GM18505 (cell line): ENCODE measurements at regions not wholly inside any gene's neighbourhood (a gene's known extent, or its start where the extent isn't known, plus 50 kb on each side); places are given as distances from the start of the nearest gene placed in this dataset.

Experiments used
- ATAC-seq: cut with Tn5 transposase; IDR thresholded peaks from one replicate; pipeline ENCODE4 v1.9.1; 2021; ENCODE audit not compliant: unreplicated experiment
- POLR2A ChIP-seq: IDR thresholded peaks from 4 replicates; pipeline ENCODE4 v1.6.1; 2011; ENCODE audit warnings: borderline replicate concordance; ENCODE audit not compliant: insufficient read depth, insufficient read length; ENCODE audit errors: extremely low read depth

DNA sequence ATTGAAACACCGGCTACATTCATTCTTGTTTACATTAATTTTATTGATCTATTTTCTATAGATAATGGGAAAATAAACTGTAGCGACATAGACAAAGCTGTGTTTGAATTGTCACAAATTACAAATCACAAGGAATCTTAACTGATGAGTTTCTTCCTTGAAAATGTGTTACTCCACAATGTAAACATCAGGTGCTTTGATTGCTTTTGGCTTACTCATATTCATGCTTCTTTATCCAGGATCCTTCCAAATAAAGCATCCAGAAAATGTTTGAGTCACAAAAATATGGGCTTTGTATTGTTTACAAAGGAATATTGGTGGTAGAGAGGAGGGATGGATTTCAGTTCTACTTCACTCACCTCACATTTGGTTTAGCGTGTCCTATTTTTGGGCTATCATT, 64.0 kb downstream of the BMP2 start:
- ATAC-seq: no peak
- no peak for TF ChIP-seq POLR2A

DNA sequence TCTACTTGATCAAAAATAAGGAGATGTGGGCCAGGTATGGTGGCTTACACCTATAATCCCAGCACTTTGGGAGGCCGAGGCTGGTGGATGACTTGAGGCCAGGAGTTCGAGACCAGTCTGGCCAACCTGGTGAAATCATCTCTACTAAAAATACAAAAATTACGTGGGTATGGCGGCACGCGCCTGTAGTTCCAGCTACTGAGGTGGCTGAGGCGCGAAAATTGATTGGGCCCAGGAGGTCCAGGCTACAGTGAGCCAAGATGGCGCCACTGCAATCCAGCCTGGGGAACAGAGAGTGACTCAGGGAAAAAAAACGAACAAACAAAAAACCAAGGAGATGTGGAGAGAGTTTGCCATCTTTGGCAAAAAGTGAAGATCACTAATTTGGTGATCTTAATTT, 65.3 kb downstream of the BMP2 start:
- no peak for ATAC-seq
- TF ChIP-seq POLR2A: no peak

DNA sequence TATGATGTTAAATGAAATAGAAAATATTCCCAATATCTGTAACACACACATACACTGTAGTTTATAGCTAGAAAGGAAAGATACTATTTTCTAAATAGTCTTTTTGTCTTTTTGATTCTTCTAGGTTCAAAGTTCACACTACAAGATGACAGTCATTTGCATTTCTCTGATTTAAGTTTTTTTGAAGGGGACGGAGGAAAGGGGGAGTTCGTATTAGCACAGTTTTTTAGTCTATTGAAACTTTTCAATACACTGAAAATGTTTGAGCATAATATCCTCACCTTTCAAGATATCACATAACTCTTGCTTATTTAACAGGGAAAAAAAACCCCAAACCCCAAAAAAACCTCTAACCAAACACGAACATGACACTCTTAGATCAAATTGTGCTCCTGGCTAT, 68.1 kb downstream of the BMP2 start:
- TF ChIP-seq POLR2A: no peak
- ATAC-seq: no peak

DNA sequence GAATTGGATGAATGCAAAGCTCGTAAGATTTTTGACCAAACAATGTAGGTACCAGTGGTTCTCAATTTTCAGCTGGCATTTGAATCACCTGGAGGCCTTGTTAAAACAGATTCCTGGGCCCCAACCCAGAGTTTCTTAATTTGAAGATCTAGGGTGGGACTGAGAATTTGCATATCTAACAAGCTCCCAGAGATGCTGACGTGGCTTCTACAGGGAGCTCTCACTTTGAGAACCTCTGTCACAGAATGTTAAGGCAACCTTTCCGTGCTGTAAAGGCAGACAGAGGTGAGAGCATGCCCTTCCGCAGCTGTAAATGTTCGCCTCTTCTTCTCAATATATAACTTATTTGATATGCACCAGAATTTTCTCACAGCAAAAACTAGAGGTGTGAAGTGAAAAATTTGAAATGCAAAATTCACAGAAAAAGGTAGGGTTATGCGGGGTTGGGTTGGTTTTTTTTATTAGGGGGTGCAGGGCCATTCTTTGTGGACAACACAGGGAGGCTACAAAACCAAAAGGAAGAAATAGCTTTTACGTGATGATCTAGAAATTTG, 69.4 kb downstream of the BMP2 start:
- no peak for ATAC-seq
- no peak for TF ChIP-seq POLR2A

DNA sequence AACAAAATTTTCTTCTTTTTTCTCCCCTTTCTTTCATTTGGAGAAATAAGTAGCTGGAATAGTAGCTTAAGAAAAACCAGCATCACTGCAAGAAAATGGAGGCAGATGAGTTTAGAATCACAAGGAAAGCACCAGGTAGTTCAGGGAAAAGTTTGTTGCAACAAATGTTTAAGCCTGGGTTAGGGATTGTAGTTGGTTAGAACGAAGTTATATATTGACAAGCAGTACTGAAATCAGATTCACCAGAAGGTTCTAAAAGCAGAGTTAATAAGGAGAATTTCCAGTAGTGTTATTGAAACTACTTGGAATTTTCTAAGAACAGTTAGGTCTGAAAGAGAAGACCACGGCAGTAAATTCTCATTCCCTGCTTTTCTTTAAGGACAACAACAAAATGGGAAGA, 70.2 kb downstream of the BMP2 start:
- no peak for TF ChIP-seq POLR2A
- ATAC-seq: no peak

DNA sequence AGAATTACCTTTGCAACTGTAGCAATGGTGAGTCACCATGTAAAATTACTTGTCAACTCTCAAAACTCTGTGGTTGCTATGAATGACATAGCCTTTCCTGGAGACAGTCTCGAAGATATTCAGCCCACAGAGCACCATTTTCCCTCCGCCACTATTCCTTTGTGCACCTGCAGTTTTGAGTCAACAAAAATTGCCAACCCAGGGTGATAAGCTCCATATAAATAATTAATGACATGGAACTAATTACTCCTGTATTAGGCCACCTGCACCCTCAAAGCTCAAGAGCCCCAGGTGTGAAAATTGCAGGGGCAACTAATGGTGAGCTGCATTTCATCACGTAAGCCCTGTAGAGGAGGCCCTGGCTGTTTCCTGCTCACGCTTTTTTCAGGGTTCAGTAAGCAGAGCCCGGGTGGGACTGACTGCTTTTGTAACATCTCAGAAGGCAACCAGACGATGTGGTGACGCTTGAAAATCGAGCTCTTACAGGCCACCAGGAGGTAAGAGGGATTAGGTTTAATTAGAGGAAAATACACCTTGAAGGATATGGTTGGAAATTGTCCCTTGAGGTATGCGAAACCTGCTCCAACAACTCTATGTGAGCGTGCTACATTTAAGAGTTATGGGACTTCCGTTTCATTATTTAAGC, 70.8 kb downstream of the BMP2 start:
- no peak for TF ChIP-seq POLR2A
- ATAC-seq: no peak

DNA sequence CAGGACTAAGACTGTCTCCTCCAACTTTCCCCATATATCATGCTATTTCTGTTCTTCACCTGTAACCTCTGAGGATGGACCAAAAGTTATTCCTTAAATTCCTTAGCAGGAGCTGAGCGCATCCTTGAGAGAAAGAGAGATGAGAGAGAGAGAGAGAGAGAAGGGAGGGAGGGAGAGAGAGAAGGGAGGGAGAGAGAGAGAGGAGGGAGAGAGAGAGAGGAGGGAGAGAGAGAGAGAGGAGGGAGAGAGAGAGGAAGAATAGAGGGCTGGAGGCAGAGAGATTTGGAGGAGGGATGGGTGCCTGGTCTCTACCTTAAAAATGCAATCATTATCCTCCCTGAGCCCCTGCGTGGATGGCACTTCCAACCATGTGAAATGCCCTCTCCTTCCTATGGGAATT, 73.6 kb downstream of the BMP2 start:
- no peak for TF ChIP-seq POLR2A

DNA sequence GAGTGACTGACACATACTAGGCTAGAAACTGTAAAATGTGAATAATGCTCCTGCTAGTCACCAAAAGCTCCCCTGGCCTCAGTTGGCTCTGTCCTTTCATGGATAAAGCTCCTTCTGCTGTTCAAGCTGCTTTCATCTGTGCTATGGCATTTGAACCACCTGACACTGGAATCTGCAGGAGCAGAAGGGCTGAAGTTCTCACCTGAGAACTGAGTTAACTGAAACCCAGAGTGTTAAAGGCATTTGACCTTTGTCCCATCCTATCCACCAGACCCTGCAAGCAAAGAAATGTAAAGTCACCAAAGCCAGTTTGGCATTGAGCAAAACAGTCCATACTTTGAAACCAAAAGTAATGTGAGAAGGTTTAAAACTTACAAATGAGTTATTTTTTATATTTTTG, 77.7 kb downstream of the BMP2 start:
- TF ChIP-seq POLR2A: no peak
- no peak for ATAC-seq

More for the DNA sequence above, 73.6 kb downstream of the BMP2 start:
- ATAC-seq: no peak

DNA sequence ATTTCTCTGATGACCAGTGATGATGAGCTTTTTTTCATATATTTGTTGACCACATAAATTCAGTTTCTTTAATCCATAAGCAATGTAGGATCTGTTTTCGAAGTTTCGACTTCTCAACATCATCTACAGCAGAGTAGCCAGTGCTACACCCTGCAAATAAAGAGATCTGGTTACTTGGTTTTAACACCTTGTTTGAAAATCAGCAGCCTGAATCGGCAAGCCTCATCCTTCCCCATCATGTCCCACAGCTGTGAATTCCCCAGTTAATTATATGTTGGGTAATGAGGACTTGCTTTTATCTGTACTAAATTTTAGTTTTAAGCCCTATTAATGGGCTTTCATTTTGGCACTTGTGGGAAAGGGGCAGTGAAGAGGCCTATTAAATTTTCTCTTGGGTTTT, 80.6 kb downstream of the BMP2 start:
- ATAC-seq: no peak
- no peak for TF ChIP-seq POLR2A

DNA sequence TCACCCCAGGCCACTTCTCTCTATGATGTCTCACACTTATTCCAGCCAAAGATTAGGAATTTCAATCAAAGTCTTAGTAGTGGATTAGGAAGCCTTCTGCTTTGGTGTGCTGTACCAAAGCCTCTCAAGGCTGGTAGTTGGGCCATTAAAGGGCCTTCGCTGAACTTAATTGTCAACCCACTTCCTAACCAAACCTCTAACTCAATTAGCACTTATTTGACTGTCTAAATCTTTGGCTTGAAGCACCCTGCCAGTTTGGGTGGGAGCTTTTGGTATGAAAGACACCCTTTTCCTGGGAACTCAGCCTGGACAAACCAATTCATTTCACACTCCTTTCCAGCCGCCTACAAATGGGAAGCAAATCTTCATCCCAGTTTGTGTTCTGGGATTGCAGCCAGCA, 81.5 kb downstream of the BMP2 start:
- no peak for TF ChIP-seq POLR2A
- ATAC-seq: no peak

DNA sequence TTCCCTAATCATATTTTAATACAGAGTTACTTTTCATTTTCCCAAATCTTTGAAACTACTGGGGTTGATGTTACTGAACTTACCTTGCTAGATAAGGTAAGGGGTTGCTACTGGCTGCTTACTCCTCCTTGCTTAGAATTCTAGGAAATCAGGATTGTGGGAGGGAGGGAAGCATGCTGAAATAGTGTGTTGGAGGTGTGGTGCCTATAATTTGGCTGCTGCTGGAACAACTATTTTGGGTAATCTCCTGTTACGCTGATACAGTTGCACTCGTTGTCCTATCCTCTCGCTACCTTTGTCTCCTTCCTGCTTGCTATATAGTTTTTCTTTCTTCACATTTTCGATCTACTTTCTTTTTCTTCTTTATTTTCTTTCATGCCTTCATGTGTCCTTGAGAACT, 83.7 kb downstream of the BMP2 start:
- no peak for TF ChIP-seq POLR2A

DNA sequence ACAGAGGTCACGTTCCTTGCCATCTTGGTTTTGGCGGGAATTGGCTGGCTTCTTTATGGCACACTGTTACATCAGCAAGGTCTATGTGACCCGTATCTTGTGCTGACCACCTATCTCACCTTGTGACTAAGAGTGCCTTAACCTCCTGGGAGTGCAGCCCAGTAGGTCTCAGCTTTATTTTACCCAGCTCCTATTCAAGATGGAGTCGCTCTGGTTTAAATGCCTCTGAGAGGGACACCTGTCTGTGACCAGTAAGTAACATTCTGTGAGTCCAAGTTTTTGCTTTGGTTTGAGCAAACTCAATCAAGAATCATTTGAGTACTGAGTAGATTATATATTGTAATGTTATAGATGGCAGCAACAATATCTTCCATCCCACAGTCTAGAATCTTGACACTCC, 85.0 kb downstream of the BMP2 start:
- ATAC-seq: no peak
- no peak for TF ChIP-seq POLR2A

More for the DNA sequence above, 83.7 kb downstream of the BMP2 start:
- ATAC-seq: no peak

DNA sequence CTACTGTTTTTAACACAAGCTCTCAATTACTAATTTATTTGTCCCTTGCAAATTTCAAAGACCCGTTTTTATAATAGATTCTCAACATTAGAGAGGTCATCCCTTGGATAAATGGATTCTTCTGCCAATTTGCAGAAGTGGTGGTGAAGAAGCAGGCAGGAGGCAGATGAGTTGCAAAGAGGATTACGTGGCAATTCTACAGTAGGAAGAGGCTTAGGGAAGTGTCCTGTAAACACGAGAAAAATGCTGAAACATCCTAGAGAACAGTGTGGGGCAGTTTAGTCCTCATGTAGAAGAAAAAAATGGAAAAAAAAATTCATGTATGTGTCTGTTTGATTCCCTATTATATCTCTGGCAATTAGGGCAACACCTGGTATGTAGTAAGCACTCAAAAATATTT, 87.6 kb downstream of the BMP2 start:
- no peak for TF ChIP-seq POLR2A
- no peak for ATAC-seq

DNA sequence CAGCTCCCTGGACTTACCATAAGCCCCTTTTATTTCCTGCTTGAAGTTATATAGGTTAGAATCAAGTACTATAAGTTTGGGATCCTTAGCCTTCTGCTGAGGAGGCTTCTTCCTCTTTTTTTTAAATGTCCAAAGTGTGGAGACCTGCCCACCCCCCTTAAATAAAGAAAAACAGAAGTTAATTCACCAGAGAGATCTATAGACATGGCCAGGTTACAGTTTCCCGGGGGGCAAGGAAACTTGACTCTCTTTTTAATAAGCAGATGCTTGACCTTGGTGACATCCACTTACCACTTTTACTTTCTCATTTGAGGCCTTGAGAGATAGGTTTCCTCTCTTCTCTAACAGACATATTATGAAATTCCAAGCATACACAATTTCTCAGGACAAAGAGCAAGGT, 88.3 kb downstream of the BMP2 start:
- ATAC-seq: no peak
- no peak for TF ChIP-seq POLR2A

DNA sequence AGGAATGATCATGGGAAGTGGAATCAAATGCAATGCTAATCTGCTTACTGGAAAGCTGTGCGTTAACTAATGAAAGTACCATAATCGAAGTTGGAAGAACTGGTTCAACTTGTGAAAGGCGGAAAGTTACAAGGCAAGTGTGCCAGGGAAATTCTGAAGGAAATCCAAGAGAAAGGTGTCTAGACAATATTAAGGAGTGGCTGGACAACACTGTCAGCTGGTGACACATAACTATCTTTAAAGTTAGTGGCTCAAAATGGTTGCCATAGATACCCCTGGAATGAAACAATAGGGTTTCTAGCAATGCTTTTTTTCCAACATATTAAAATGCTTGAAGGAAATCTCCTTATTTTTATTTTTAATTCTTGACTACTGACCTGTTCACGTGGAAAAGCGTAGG, 90.4 kb downstream of the BMP2 start:
- TF ChIP-seq POLR2A: no peak
- ATAC-seq: no peak
